ENCODE measurements at regions not wholly inside any gene's neighbourhood (a gene's known extent, or its start where the extent isn't known, plus 50 kb on each side); places are given as distances from the start of the nearest gene placed in this dataset.

DNA sequence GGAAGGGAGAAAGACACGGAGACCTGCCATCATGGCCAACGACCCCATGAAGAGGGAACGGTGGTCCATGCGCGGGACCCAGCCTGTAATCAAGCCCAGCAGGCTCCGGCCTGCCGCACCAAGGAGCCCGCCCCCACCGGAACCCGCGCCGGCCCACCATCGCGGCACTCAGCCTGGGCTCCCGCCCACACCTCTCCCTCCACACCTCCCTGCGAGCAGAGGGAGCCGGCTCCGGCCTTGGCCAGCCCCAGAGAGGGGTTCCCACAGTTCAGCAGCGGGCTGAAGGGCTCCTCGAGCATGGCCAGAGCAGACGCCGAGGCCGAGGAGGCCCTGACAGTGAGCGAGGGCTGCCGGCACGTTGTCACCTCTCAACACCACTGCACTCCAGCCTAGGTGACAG is 1302.8 kb upstream of the CNTN5 start:
- TF ChIP-seq, protein P1, sequence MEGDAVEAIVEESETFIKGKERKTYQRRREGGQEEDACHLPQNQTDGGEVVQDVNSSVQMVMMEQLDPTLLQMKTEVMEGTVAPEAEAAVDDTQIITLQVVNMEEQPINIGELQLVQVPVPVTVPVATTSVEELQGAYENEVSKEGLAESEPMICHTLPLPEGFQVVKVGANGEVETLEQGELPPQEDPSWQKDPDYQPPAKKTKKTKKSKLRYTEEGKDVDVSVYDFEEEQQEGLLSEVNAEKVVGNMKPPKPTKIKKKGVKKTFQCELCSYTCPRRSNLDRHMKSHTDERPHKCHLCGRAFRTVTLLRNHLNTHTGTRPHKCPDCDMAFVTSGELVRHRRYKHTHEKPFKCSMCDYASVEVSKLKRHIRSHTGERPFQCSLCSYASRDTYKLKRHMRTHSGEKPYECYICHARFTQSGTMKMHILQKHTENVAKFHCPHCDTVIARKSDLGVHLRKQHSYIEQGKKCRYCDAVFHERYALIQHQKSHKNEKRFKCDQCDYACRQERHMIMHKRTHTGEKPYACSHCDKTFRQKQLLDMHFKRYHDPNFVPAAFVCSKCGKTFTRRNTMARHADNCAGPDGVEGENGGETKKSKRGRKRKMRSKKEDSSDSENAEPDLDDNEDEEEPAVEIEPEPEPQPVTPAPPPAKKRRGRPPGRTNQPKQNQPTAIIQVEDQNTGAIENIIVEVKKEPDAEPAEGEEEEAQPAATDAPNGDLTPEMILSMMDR (optimal IDR thresholded peaks at IDR 0.05 in 1 of 3, IDR thresholded peaks at IDR 0.05 in 1 of 3, conservative IDR thresholded peaks at IDR 0.05 in 1 of 3; ENCODE audit: extremely low read depth in 1 of 3, insufficient read depth in 2 of 3, low read length in 3 of 3) = no peak
- no peak for TF ChIP-seq EZH2 (IDR thresholded peaks at IDR 0.05; ENCODE audit: low read length)
